H1 (cell line): ENCODE measurements at regions not wholly inside any gene's neighbourhood (a gene's known extent, or its start where the extent isn't known, plus 50 kb on each side); places are given as distances from the start of the nearest gene placed in this dataset.

ENCODE experiments used
- CTCF ChIA-PET: fragments of 300-600 bp; sonication (Branson Sonifier 250); formaldehyde crosslinking; loops from one replicate; lab custom pipeline; 2021; ENCODE audit not compliant: partially characterized antibody; lab: Charles Lee
- POLR2A ChIA-PET: fragments of 300-600 bp; sonication (Branson Sonifier 250); formaldehyde crosslinking; loops from one replicate; lab custom pipeline; 2021; ENCODE audit warnings: inconsistent platforms; ENCODE audit not compliant: partially characterized antibody; lab: Charles Lee
- DNase-seq, 2 experiments: peaks; one replicate each; pipeline versions ENCODE4 v3.0.0 to v3.0.0-alpha.2; 2010 to 2022; ENCODE audit warnings: low spot score in 2 of 2, low read depth in 1 of 2, mixed read lengths in 1 of 2
- FAIRE-seq: peaks from 2 replicates; lab custom pipeline; 2011; peaks lifted over from hg19 to GRCh38; lab: Jason Lieb, UNC
- H2AFZ ChIP-seq: 2 replicates; pipeline ENCODE4 v1.8.1; 2012; ENCODE audit warnings: low read length, inconsistent platforms
- H2AK5ac ChIP-seq: 2 replicates; pipeline ENCODE4 v1.6.1; 2013; ENCODE audit warnings: low read depth, low read length
- H2BK120ac ChIP-seq: replicated peaks from 2 replicates; pipeline ENCODE3; 2013; ENCODE audit warnings: low read depth, low read length, inconsistent platforms
- H2BK12ac ChIP-seq: 2 replicates; pipeline ENCODE4 v1.6.1; 2013; ENCODE audit warnings: low read depth, low read length
- H2BK15ac ChIP-seq: 2 replicates; pipeline ENCODE4 v1.6.1; 2013; ENCODE audit warnings: low read length
- H2BK20ac ChIP-seq: 2 replicates; pipeline ENCODE4 v1.6.1; 2013; ENCODE audit warnings: low read length
- H2BK5ac ChIP-seq: 2 replicates; pipeline ENCODE4 v1.6.1; 2013; ENCODE audit warnings: low read depth, low read length
- H3K14ac ChIP-seq: 2 replicates; pipeline ENCODE4 v1.6.1; 2013; ENCODE audit warnings: inconsistent platforms; ENCODE audit not compliant: insufficient read length
- H3K18ac ChIP-seq: 2 replicates; pipeline ENCODE4 v1.6.1; 2013; ENCODE audit warnings: low read length; ENCODE audit errors: extremely low read depth
- H3K23ac ChIP-seq: 2 replicates; pipeline ENCODE4 v1.6.1; 2013; ENCODE audit warnings: inconsistent platforms; ENCODE audit not compliant: insufficient read length
- H3K23me2 ChIP-seq: 2 replicates; pipeline ENCODE4 v1.6.1; 2013; ENCODE audit warnings: low read depth, low read length
- H3K27ac ChIP-seq: 2 replicates; pipeline ENCODE4 v1.6.1; 2011; ENCODE audit warnings: low read depth, low read length, inconsistent platforms
- H3K27me3 ChIP-seq, 4 experiments: replicated peaks in 1 of 4; 1 replicate in 1 of 4; 2 replicates in 3 of 4; pipeline versions ENCODE4 v1.6.1 to v1.8.1; 2011 to 2013; ENCODE audit warnings: low read length in 3 of 4, mild to moderate bottlenecking in 3 of 4, inconsistent platforms in 2 of 4, mixed read lengths in 2 of 4, moderate library complexity in 1 of 4; ENCODE audit not compliant: control insufficient read depth in 3 of 4, insufficient read depth in 3 of 4; ENCODE audit errors: extremely low read depth in 1 of 4
- H3K36me3 ChIP-seq, 4 experiments: 2 replicates each; pipeline versions ENCODE4 v1.6.1 to v1.8.1; 2011 to 2013; ENCODE audit warnings: mild to moderate bottlenecking in 4 of 4, low read length in 3 of 4, moderate library complexity in 2 of 4, control low read depth in 1 of 4, inconsistent platforms in 1 of 4; ENCODE audit not compliant: insufficient read depth in 4 of 4, control insufficient read depth in 2 of 4
- H3K4ac ChIP-seq: replicated peaks from 2 replicates; pipeline ENCODE3; 2013; ENCODE audit warnings: low read length, low read depth, mixed read lengths, inconsistent platforms; ENCODE audit not compliant: insufficient read length
- H3K4me1 ChIP-seq, 4 experiments: replicated peaks in 1 of 4; 1 replicate in 1 of 4; 2 replicates in 3 of 4; pipeline versions ENCODE4 v1.6.1 to v1.8.1; 2011 to 2013; ENCODE audit warnings: low read length in 3 of 4, inconsistent platforms in 2 of 4, mixed read lengths in 1 of 4; ENCODE audit not compliant: insufficient read depth in 4 of 4, control insufficient read depth in 3 of 4
- H3K4me2 ChIP-seq, 2 experiments: 2 replicates each; pipeline versions ENCODE4 v1.6.1 to v1.8.1; 2011 to 2013; ENCODE audit warnings: low read depth in 2 of 2, low read length in 2 of 2, control low read depth in 1 of 2, inconsistent platforms in 1 of 2, mild to moderate bottlenecking in 1 of 2; ENCODE audit not compliant: insufficient read depth in 1 of 2
- H3K4me3 ChIP-seq, 4 experiments: fragments of 200-600, 300-600 bp in 1 of 4; sonication (generic), shearing (Covaris generic), sonication (Bioruptor Twin) in 1 of 4; 2 replicates each; pipeline versions ENCODE4 v1.5.1 to v1.8.1; 2011 to 2016; ENCODE audit warnings: low read length in 4 of 4, low read depth in 3 of 4, control low read depth in 2 of 4, inconsistent platforms in 2 of 4, mild to moderate bottlenecking in 2 of 4, mixed read lengths in 1 of 4, moderate library complexity in 1 of 4; ENCODE audit not compliant: insufficient read depth in 2 of 4; ENCODE audit errors: extremely low read depth in 1 of 4
- H3K56ac ChIP-seq: replicated peaks from 2 replicates; pipeline ENCODE3; 2013; ENCODE audit warnings: low read depth, mild to moderate bottlenecking, mixed read lengths, low read length, inconsistent platforms; ENCODE audit not compliant: insufficient read length
- H3K79me1 ChIP-seq: 2 replicates; pipeline ENCODE4 v1.6.1; 2013; ENCODE audit warnings: low read depth, low read length, control low read depth
- H3K79me2 ChIP-seq, 2 experiments: 2 replicates each; pipeline versions ENCODE4 v1.6.1 to v1.8.1; 2012 to 2013; ENCODE audit warnings: low read length in 2 of 2, mild to moderate bottlenecking in 2 of 2, inconsistent platforms in 1 of 2; ENCODE audit not compliant: insufficient read depth in 2 of 2, control insufficient read depth in 1 of 2
- H3K9ac ChIP-seq, 4 experiments: replicated peaks in 1 of 4; 1 replicate in 1 of 4; 2 replicates in 3 of 4; pipeline versions ENCODE4 v1.6.1 to v1.8.1; 2011 to 2013; ENCODE audit warnings: low read depth in 3 of 4, low read length in 3 of 4, control low read depth in 2 of 4, mild to moderate bottlenecking in 2 of 4, moderate library complexity in 2 of 4, inconsistent platforms in 1 of 4; ENCODE audit errors: extremely low read depth in 1 of 4
- H3K9me3 ChIP-seq, 2 experiments: 2 replicates each; pipeline versions ENCODE4 v1.6.1 to v1.8.1; 2012 to 2013; ENCODE audit warnings: mild to moderate bottlenecking in 2 of 2, moderate library complexity in 2 of 2, control low read depth in 1 of 2, inconsistent platforms in 1 of 2, low read depth in 1 of 2, low read length in 1 of 2, mixed read lengths in 1 of 2; ENCODE audit not compliant: insufficient read depth in 2 of 2
- H4K20me1 ChIP-seq, 2 experiments: replicated peaks in 1 of 2; 2 replicates each; pipeline versions ENCODE3 to v1.8.1; 2011 to 2013; ENCODE audit warnings: inconsistent platforms in 2 of 2, low read length in 2 of 2, mild to moderate bottlenecking in 1 of 2; ENCODE audit not compliant: insufficient read depth in 2 of 2, control insufficient read depth in 1 of 2
- H4K5ac ChIP-seq: 2 replicates; pipeline ENCODE4 v1.6.1; 2013; ENCODE audit warnings: low read length, low read depth, mixed read lengths, inconsistent platforms; ENCODE audit not compliant: insufficient read length
- H4K8ac ChIP-seq: 2 replicates; pipeline ENCODE4 v1.8.0; 2013; ENCODE audit warnings: mild to moderate bottlenecking, moderate library complexity, low read length, inconsistent platforms; ENCODE audit not compliant: insufficient read depth; ENCODE audit errors: extremely low read depth
- H4K91ac ChIP-seq: replicated peaks from 2 replicates; pipeline ENCODE3; 2013; ENCODE audit warnings: low read length, mixed read lengths, inconsistent platforms; ENCODE audit not compliant: insufficient read length
- CEBPB ChIP-seq: IDR thresholded peaks from 2 replicates; pipeline ENCODE4 v1.6.1; 2012; ENCODE audit warnings: low read depth, low read length
- TCF12 ChIP-seq: IDR thresholded peaks from 2 replicates; pipeline ENCODE4 v1.6.1; 2011; ENCODE audit warnings: low read depth, mild to moderate bottlenecking, low read length
- WGBS, 2 experiments: shearing (Covaris generic) in 1 of 2; methylation state at CpG; one replicate each; pipeline versions ENCODE4 v1.1.6 to v1.1.7; 2013 to 2015; ENCODE audit warnings: low lambda C conversion rate in 2 of 2, mixed read lengths in 2 of 2, inconsistent platforms in 1 of 2, low coverage in 1 of 2, missing lambda C conversion rate in 1 of 2; ENCODE audit not compliant: insufficient replicate concordance in 2 of 2, insufficient coverage in 1 of 2, insufficient read length in 1 of 2; ENCODE audit errors: extremely low coverage in 1 of 2, missing lambda C conversion rate in 1 of 2; 5-methylcytosine and 5-hydroxymethylcytosine counted together

GRCh38 chr3:165903885-165904630, 66.8 kb upstream of the BCHE start:
- no peak overlapping the region for H4K5ac ChIP-seq
- peak overlapping the region; percentile 43 for H2BK120ac ChIP-seq
- CTCF ChIA-PET = interaction anchor here (1.6 to 4.4 kb wide), 2 partner anchors 8 to 49 kb away, joined by 5 to 15 read pairs; no protein-coding TSS in a partner anchor
- H3K23ac ChIP-seq = no peak overlapping the region
- H2BK20ac ChIP-seq = no peak overlapping the region
- H3K27ac ChIP-seq = no peak overlapping the region
- H3K9me3 ChIP-seq = no peaks in the 10 kb centered on the region
- no peak for TF ChIP-seq TCF12
- peak; percentile 81; the same call in 1 of the 2 replicates for TF ChIP-seq CEBPB
- no peaks in the 10 kb centered on the region; a peak in 1 of 7 replicates for H3K4me1 ChIP-seq
- no peak overlapping the region for H3K4me3 ChIP-seq
- H3K79me2 ChIP-seq = no peaks in the 10 kb centered on the region
- H3K14ac ChIP-seq = no peak overlapping the region
- no peak overlapping the region for H3K4me2 ChIP-seq
- H4K91ac ChIP-seq = no peak overlapping the region
- 91% methylated on average over 7 of the region's 7 CpGs; no CpG with 5 or more reads in 1 of the 2 experiments for WGBS, 2 experiments
- H2BK12ac ChIP-seq = 0 out of 2 replicates have a peak overlapping the region, but pooled peaks have one; percentile 18
- DNase-seq (no peak), FAIRE-seq (no peak)
- no peak overlapping the region for H2BK5ac ChIP-seq
- H4K8ac ChIP-seq = no peak overlapping the region
- H3K18ac ChIP-seq = no peak overlapping the region
- no peak overlapping the region for H3K56ac ChIP-seq
- no peaks in the 10 kb centered on the region for H3K36me3 ChIP-seq
- no peak overlapping the region for H2AK5ac ChIP-seq
- H3K27me3 ChIP-seq = no peaks in the 10 kb centered on the region
- H3K4ac ChIP-seq = no peak overlapping the region
- no peaks in the 10 kb centered on the region for H4K20me1 ChIP-seq
- H2BK15ac ChIP-seq = no peak overlapping the region
- no peaks in the 10 kb centered on the region for H3K23me2 ChIP-seq
- H3K79me1 ChIP-seq = no peaks in the 10 kb centered on the region
- POLR2A ChIA-PET = no interaction called here
- no peak overlapping the region for H3K9ac ChIP-seq
- H2AFZ ChIP-seq = 0 out of 2 replicates have a peak overlapping the region, but pooled peaks have one; percentile 10
